ENCODE measurements at regions not wholly inside any gene's neighbourhood (a gene's known extent, or its start where the extent isn't known, plus 50 kb on each side); places are given as distances from the start of the nearest gene placed in this dataset.
"Not testable (repeated sequence)": the region's sequence is repeated elsewhere in the genome, so short reads cannot be mapped to it uniquely, and the experiment has no call there.

GRCh38 chr14:106425150-106425549 lies 898.8 kb downstream of the TMEM121 start:
- TF ChIP-seq, protein P1, sequence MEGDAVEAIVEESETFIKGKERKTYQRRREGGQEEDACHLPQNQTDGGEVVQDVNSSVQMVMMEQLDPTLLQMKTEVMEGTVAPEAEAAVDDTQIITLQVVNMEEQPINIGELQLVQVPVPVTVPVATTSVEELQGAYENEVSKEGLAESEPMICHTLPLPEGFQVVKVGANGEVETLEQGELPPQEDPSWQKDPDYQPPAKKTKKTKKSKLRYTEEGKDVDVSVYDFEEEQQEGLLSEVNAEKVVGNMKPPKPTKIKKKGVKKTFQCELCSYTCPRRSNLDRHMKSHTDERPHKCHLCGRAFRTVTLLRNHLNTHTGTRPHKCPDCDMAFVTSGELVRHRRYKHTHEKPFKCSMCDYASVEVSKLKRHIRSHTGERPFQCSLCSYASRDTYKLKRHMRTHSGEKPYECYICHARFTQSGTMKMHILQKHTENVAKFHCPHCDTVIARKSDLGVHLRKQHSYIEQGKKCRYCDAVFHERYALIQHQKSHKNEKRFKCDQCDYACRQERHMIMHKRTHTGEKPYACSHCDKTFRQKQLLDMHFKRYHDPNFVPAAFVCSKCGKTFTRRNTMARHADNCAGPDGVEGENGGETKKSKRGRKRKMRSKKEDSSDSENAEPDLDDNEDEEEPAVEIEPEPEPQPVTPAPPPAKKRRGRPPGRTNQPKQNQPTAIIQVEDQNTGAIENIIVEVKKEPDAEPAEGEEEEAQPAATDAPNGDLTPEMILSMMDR (conservative IDR thresholded peaks at IDR 0.05; ENCODE audit: low read depth, low read length), result not testable (repeated sequence)
- not testable (repeated sequence) for TF ChIP-seq EZH2 (IDR thresholded peaks at IDR 0.05; ENCODE audit: borderline replicate concordance, low read depth, low read length, poor library complexity, severe bottlenecking)
